MCF 10A (cell line): ENCODE measurements at regions not wholly inside any gene's neighbourhood (a gene's known extent, or its start where the extent isn't known, plus 50 kb on each side); places are given as distances from the start of the nearest gene placed in this dataset.

Experiments
- BruUV-seq: library from RNA; stranded (reverse); fragments of 400-500 nt; replicated peaks from 2 replicates; lab custom pipeline; 2021; lab: Mats Ljungman, UMichigan
- CTCF ChIA-PET: fragments of 300-600 bp; sonication (Branson Sonifier 250); formaldehyde crosslinking; extraction: SDS; loops from one replicate; lab custom pipeline; 2021; ENCODE audit warnings: antibody characterized with exemption, inconsistent platforms; lab: Yijun Ruan, JAX
- POLR2A ChIA-PET: fragments of 300-600, 350-650 bp; sonication (Branson Sonifier 250); formaldehyde crosslinking; extraction: SDS; loops from one replicate; lab custom pipeline; 2020; ENCODE audit warnings: antibody characterized with exemption, inconsistent platforms; lab: Yijun Ruan, JAX
- DNase-seq: peaks from one replicate; pipeline ENCODE4 v3.0.0-alpha.2; 2018; ENCODE audit not compliant: unreplicated experiment
- H3K27ac Mint-ChIP-seq: one replicate; pipeline ENCODE4 v1.8.0; 2022; ENCODE audit warnings: mild to moderate bottlenecking, low read depth, mixed read lengths; ENCODE audit not compliant: unreplicated experiment
- H3K27me3 Mint-ChIP-seq: one replicate; pipeline ENCODE4 v1.8.0; 2022; ENCODE audit warnings: mixed read lengths; ENCODE audit not compliant: insufficient read depth, unreplicated experiment
- H3K36me3 Mint-ChIP-seq: one replicate; pipeline ENCODE4 v1.8.0; 2022; ENCODE audit warnings: mild to moderate bottlenecking, moderate library complexity, mixed read lengths; ENCODE audit not compliant: insufficient read depth, unreplicated experiment
- H3K4me1 Mint-ChIP-seq: one replicate; pipeline ENCODE4 v1.8.0; 2022; ENCODE audit warnings: mixed read lengths; ENCODE audit not compliant: insufficient read depth, unreplicated experiment
- H3K4me3 Mint-ChIP-seq: one replicate; pipeline ENCODE4 v1.8.0; 2022; ENCODE audit warnings: mild to moderate bottlenecking, moderate library complexity, mixed read lengths; ENCODE audit not compliant: unreplicated experiment
- H3K9me3 Mint-ChIP-seq: one replicate; pipeline ENCODE4 v1.8.0; 2022; ENCODE audit warnings: mixed read lengths; ENCODE audit not compliant: unreplicated experiment
- CTCF ChIP-seq: fragments of 200-600 bp; IDR thresholded peaks from one replicate; pipeline ENCODE4 v1.8.0; 2022; ENCODE audit warnings: antibody characterized with exemption, mild to moderate bottlenecking; ENCODE audit not compliant: unreplicated experiment
- intact Hi-C: fragments of 100-400 bp; cut with micrococcal nuclease; formaldehyde crosslinking; loops from 2 replicates; pipeline ENCODE4 v1.14.1; 2022

GRCh38 chr1:29629401-29629800 lies 393.1 kb downstream of the PTPRU start:
- H3K27me3 Mint-ChIP-seq = no peaks in the 10 kb centered on the region
- no peak overlapping the region for H3K4me3 Mint-ChIP-seq
- H3K27ac Mint-ChIP-seq = no peak overlapping the region
- no peak for TF ChIP-seq CTCF
- intact Hi-C loops = no loop called here
- ChIA-PET POLR2A (no interaction called here), CTCF (no interaction called here)
- no peaks in the 10 kb centered on the region for H3K36me3 Mint-ChIP-seq
- H3K9me3 Mint-ChIP-seq = peaks cover 5% of the 10 kb centered on the region
- no TSS peak for BruUV-seq
- no peak for DNase-seq
- H3K4me1 Mint-ChIP-seq = no peaks in the 10 kb centered on the region

- no peak for TF ChIP-seq CTCF
These were observed 391.9 kb downstream of the PTPRU start for GRCh38 chr1:29628190-29628589.

GRCh38 chr1:29626726-29627125 lies 390.4 kb downstream of the PTPRU start:
- ChIA-PET CTCF (no interaction called here), POLR2A (no interaction called here)
- intact Hi-C loops = no loop called here
- no peak for TF ChIP-seq CTCF
- H3K27me3 Mint-ChIP-seq = no peaks in the 10 kb centered on the region
- no peak for DNase-seq
- no peaks in the 10 kb centered on the region for H3K4me1 Mint-ChIP-seq
- no peak overlapping the region for H3K4me3 Mint-ChIP-seq
- H3K36me3 Mint-ChIP-seq = no peaks in the 10 kb centered on the region
- H3K27ac Mint-ChIP-seq = no peak overlapping the region
- H3K9me3 Mint-ChIP-seq = peaks cover 5% of the 10 kb centered on the region
- BruUV-seq = no TSS peak

More at GRCh38 chr1:29628190-29628589, 391.9 kb downstream of the PTPRU start:
- Mint-ChIP-seq H3K4me3 (no peak overlapping the region), H3K27me3 (no peaks in the 10 kb centered on the region), H3K27ac (no peak overlapping the region), H3K4me1 (no peaks in the 10 kb centered on the region), H3K9me3 (peaks cover 5% of the 10 kb centered on the region), H3K36me3 (no peaks in the 10 kb centered on the region)
- CTCF ChIA-PET = no interaction called here
- BruUV-seq = no TSS peak
- no peak for DNase-seq
- POLR2A ChIA-PET = no interaction called here
- intact Hi-C loops = no loop called here

- H3K9me3 Mint-ChIP-seq = peaks cover 5% of the 10 kb centered on the region
- CTCF ChIA-PET = no interaction called here
- BruUV-seq = no TSS peak
- intact Hi-C loops = no loop called here
- no peaks in the 10 kb centered on the region for H3K36me3 Mint-ChIP-seq
- H3K27me3 Mint-ChIP-seq = no peaks in the 10 kb centered on the region
- no peaks in the 10 kb centered on the region for H3K4me1 Mint-ChIP-seq
- H3K27ac Mint-ChIP-seq = no peak overlapping the region
- DNase-seq = no peak
- no peak for TF ChIP-seq CTCF
- no peak overlapping the region for H3K4me3 Mint-ChIP-seq
- POLR2A ChIA-PET = no interaction called here
These were observed 389.7 kb downstream of the PTPRU start for GRCh38 chr1:29626066-29626465.
